ENCODE measurements at regions not wholly inside any gene's neighbourhood (a gene's known extent, or its start where the extent isn't known, plus 50 kb on each side); places are given as distances from the start of the nearest gene placed in this dataset.

GRCh38 chr13:80448725-80449124, 107.8 kb upstream of the SPRY2 start:
- TF ChIP-seq EP300 (IDR thresholded peaks at IDR 0.05), result no peak
- TF ChIP-seq POLR2A (IDR thresholded peaks at IDR 0.05), result no peak
- no peak for TF ChIP-seq POLR2AphosphoS5 (IDR thresholded peaks at IDR 0.05)

Data from gastroesophageal sphincter (tissue), 2 donors.